ENCODE measurements at regions not wholly inside any gene's neighbourhood (a gene's known extent, or its start where the extent isn't known, plus 50 kb on each side); places are given as distances from the start of the nearest gene placed in this dataset.

DNA sequence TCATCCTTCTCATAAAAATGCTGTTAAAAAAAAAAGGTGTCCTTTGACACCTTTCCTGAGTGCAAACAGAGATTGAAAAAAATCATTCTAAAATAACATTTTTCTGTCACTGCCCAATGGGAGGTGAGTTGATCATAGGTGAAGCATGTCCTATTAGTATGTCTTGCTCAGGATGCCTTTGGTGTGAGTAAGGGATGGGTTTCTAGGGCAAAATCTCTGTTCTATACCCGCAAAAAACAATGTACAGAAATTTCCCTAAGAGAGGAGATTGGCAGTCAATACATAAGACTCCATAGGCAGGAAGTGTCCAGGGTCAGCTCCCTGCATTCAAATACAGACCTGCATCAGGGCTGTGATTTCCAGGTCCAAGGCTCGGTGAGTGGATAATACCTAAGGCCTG is 195.2 kb downstream of the DAD1 start:
- TF ChIP-seq SUZ12 (IDR thresholded peaks at IDR 0.05; ENCODE audit: extremely low read depth, insufficient read depth, insufficient read length) (no peak), ZNF274 (IDR thresholded peaks at IDR 0.05; ENCODE audit: low read depth, low read length) (no peak), YY1 (IDR thresholded peaks at IDR 0.05; ENCODE audit: insufficient read depth, insufficient read length) (no peak)

All from NT2/D1 (cell line).